ENCODE measurements at regions not wholly inside any gene's neighbourhood (a gene's known extent, or its start where the extent isn't known, plus 50 kb on each side); places are given as distances from the start of the nearest gene placed in this dataset.
"Not testable (repeated sequence)": the region's sequence is repeated elsewhere in the genome, so short reads cannot be mapped to it uniquely, and the experiment has no call there.

DNA sequence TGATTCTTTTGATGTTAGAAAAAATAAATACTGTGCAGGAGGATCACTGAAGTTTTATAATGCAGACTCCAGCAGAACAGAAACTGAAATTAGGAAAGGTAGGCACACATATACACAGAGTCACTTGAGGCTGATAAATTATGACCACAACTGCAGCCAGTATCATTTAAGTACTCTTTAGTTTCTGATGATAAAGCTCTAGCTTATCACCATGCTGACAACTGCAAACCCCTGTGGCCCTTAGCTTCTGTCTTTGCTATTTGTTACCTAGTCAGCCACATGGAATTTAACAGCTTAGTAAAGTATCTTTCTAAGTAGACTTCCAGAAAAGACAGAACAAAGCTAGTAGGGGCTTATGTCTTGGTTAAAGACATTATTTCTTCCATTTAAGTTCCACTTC is 734.8 kb upstream of the CDH6 start:
- DNase-seq, result no peak

- not testable (repeated sequence) for DNase-seq
These were observed 738.0 kb upstream of the CDH6 start for GRCh38 chr5:30455484-30455883.

GRCh38 chr5:30453168-30453567 is 740.3 kb upstream of the CDH6 start:
- DNase-seq, result no peak

- no peak for DNase-seq
These were observed 743.3 kb upstream of the CDH6 start for GRCh38 chr5:30450153-30450552.

DNA sequence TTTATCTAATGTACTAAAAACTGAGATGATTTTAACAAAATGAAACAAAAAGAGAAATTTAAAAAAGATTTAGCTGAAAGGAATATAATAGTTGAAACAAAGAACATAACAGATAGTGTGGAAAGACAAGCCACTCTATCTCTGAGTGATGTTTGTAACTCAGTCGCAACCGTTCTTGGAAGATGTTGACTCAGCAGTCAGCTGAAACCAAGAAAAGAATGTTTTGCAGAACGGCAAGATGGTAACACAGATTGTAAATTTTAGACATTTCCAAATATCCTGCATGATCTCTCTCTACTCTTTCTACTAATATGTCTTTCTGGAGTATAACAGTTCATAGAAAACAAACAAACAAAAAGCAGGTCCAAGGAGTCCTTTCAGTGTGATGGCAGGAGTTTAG is 746.1 kb upstream of the CDH6 start:
- DNase-seq, result no peak

GRCh38 chr5:30446456-30446855 is 747.0 kb upstream of the CDH6 start:
- DNase-seq, result no peak

GRCh38 chr5:30438785-30439184 is 754.7 kb upstream of the CDH6 start:
- no peak for DNase-seq

DNA sequence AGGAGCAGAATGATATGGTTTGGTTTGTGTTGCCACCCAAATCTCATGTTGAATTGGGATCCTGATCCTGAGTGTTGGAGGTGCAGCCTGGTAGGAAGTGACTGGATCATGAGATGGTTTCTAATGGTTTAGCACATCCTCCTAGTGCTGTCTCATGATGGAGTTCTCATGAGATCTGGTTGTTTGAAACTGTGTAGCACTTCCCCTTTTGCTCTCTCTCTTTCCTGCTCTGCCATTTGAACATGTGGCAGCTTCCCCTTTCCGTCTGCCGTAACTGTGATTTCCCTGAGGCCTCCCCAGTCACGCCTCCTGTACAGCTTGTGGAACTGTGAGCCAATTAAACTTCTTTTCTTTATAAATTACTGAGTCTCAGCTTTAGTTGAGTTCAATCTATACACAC is 756.8 kb upstream of the CDH6 start:
- no peak for DNase-seq

- DNase-seq, result not testable (repeated sequence)
These were observed 764.5 kb upstream of the CDH6 start for GRCh38 chr5:30428866-30429407.

DNA sequence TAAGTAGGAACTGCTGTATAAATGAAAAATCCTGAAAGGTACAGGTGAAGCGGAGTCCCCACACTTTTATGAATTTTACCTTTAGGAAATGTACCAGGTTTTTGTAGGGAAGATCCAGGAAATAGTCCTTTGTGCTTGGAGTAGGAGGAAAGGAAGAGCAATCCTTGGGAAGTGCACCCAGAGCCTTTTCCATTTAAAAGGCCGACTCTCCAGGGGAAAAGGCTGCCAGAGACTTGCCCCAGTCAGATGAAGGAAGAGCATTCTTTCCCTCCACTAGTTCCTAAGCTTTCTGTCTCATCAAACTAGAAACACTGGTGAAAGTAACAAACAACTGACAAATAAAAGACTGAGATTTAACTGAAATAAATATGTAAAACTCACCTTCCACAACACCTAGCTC is 779.4 kb upstream of the CDH6 start:
- DNase-seq, result no peak

DNA sequence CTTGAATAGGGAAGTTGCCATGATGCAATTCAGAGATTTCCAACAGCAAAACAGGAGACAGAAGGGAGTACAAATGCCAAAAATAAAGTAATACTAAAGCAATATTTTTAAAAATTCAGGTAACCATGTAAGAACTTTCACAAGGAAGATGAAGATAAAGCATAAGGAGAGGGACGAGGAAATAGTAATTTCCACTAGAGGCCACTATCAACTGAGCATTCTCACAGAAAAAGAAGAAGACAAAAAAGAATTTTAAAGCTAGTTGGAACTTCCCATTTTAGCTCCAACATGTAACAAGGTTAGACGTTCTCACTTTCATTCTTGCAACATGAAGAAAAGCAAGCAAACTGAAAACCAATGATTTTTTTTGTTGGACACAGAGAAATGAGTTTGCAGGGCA is 779.9 kb upstream of the CDH6 start:
- no peak for DNase-seq

DNA sequence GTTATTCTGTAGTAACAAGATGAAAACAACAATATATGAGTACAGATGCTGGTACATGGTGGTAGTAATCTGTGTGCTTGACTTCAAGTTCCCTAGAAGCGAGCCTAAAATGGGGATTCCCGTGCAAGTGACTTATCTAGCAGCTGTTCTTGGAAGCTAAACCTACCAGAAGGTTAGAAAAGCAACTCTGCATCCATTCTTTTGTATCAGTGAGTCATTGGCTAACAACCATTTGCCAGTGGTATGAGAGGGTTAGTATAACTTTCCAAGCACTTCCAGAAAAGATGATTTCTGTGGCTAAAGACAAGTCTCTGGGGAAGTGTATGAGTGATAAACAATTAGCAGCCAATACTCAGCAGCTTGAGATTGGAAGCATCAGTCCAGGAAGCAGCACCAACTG is 787.7 kb upstream of the CDH6 start:
- DNase-seq, result no peak

- peak in 2 of 14 donors; percentile 0 to 4 for DNase-seq
These were observed 791.9 kb upstream of the CDH6 start for GRCh38 chr5:30401479-30402058.

DNA sequence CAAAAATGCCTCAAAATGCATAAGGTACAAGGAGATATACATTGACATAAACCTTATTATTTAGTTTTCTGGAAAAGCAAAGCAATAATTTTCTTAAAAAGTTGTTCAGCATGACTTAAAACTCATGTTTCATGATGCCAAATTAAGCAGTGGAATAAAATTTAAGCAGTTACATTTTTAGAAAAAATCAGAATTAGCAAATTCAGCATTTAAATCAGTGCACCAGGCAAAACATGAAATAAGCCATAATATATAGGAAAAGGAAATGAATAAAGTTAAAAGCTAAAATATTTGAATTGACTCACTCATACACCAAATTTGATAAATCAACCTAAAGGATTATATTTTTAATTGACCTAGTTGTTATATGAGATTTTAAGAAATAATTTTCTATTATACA is 795.1 kb upstream of the CDH6 start:
- no peak for DNase-seq

DNA sequence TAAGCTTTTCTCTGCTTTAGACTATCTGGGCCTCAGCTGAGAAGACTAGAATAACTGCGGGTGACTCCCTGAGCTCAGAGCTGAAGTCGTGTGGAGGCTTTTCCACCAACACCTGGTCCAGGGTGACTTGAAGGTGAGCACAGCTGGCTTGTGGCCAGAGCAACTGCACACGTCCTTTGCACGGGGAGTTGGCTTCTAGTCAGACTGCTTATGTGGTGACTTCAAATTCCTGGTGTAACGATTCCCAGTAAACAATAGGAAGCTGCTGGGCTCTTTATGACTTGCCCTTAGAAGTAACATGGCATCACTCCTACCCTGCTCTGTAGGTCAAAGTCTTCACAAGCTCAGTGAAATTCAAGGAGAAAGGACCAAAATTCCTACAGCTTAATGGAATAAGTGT is 800.6 kb upstream of the CDH6 start:
- DNase-seq, result no peak

- no peak for DNase-seq
These were observed 803.4 kb upstream of the CDH6 start for GRCh38 chr5:30390095-30390494.

- no peak for DNase-seq
These were observed 805.4 kb upstream of the CDH6 start for GRCh38 chr5:30387974-30388632.

DNA sequence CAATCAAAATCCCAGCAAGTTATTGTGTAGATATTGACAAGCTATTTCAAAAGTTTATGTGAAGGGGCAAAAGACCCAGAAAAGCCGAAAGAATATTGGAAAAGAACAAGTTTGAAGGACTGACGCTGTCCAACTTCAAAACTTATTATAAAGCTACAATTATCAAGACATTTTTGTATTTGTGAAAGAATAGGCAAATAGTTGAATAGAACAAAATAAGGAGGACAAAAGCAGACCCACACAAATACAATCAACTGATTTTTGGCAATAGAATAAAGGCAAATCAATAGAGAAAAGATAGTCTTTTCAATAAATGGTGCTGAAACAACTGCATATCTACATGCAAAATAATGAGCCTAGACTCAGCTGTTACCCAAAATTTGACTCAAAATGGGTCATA is 807.7 kb upstream of the CDH6 start:
- DNase-seq, result no peak

GRCh38 chr5:30384171-30384570 is 809.3 kb upstream of the CDH6 start:
- DNase-seq, result no peak

DNA sequence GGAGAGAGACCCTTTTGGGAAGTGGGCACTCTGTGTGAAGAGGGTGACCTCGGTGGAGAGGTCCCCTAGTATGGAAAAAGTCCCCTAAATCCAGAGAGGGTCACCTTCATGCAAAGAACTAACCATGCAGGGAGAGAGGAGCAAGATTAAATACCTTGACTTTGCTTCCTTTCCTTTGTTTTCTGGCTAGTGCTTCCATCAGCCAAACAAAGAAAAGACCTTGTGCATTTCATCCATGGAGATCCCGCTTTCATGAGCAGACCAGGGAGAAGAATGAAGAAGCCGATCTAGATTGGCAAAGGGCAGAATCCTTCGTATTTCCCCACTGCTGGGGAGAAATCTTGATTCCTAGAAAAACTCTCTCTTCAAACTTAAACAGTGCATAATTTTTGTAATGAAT is 813.3 kb upstream of the CDH6 start:
- DNase-seq, result no peak

DNA sequence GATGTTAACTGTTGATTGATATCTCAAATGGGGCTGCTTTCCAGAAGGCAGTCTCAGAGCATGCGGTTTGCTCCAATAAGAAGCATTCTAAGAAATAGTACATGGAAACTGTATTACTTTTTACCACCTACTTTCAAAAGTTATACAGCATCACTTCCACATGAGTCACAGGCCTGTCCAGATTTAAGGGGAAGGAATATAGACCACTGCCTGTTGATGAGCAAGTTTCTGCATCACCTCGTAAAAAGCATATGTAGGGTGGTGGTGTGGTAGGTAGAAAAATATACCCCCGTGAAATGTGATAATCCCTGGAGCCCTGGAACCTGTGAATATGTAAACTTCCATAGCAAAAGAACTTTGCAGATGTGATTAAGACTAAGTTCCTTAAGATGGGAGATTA is 816.6 kb upstream of the CDH6 start:
- no peak for DNase-seq

GRCh38 chr5:30368064-30368463 is 825.4 kb upstream of the CDH6 start:
- no peak for DNase-seq

DNA sequence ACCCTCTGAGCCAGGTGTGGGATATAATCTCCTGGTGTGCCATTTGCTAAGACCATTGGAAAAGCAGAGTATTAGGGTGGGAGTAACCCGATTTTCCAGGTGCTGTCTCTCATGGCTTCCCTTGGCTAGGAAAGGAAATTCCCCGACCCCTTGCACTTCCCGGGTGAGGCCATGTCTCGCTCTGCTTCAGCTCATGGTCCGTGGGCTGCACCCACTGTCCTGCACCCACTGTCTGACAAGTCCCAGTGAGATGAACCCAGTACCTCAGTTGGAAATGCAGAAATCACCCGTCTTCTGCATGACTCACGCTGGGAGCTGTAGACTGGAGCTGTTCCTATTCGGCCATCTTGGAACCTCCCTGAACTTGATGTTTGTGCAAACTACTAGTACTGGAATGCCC is 828.5 kb upstream of the CDH6 start:
- DNase-seq, result not testable (repeated sequence)

DNA sequence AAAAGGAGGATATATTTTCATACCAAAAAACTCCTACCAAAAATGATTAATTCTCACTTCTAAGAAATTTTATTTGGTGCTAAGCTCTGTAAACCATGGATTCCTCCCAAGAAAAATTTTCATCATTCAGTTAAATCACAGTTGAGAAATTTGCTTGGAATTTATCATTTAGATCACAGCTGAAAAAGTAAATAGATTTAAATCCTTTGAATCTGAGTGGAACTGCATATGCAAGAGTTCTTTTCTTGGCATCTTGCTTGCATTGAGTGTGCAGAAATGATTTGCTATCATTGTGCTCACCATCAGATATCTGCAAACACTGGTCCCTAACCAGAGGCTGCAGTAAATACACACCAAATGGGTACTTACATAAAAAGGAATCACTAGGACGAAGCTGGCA is 836.1 kb upstream of the CDH6 start:
- DNase-seq, result no peak

GRCh38 chr5:30355675-30356074 is 837.8 kb upstream of the CDH6 start:
- DNase-seq, result no peak
